GM12878 (cell line): ENCODE measurements at regions not wholly inside any gene's neighbourhood (a gene's known extent, or its start where the extent isn't known, plus 50 kb on each side); places are given as distances from the start of the nearest gene placed in this dataset.

Experiments used
- ATAC-seq: fragments of 200-7000 bp; cut with Tn5 transposase; 3 replicates; pipeline ENCODE4 v1.9.1; 2020; ENCODE audit warnings: mild to moderate bottlenecking, moderate library complexity
- BruUV-seq: library from RNA; stranded (reverse); fragments of 400-500 nt; replicated peaks from 2 replicates; lab custom pipeline; 2021; lab: Mats Ljungman, UMichigan
- CTCF ChIA-PET: fragments of 300-600 bp; sonication (Branson Sonifier 250); formaldehyde crosslinking; extraction: SDS; loops from one replicate; lab custom pipeline; 2021; ENCODE audit warnings: inconsistent platforms; lab: Yijun Ruan, JAX
- POLR2A ChIA-PET: fragments of 350-600 bp; formaldehyde crosslinking; extraction: SDS; loops from one replicate; lab custom pipeline; 2021; ENCODE audit warnings: inconsistent platforms; lab: Charles Lee
- RAD21 ChIA-PET: fragments of 300-600 bp; sonication (Branson Sonifier 250); formaldehyde crosslinking; loops from one replicate; lab custom pipeline; 2023; ENCODE audit warnings: antibody characterized with exemption; ENCODE audit not compliant: unreplicated experiment; lab: Charles Lee
- SMC1A ChIA-PET: fragments of 300-600 bp; sonication (Branson Sonifier 250); formaldehyde crosslinking; loops from one replicate; lab custom pipeline; 2023; ENCODE audit not compliant: unreplicated experiment, uncharacterized antibody; lab: Charles Lee
- DNase-seq: peaks from one replicate; pipeline ENCODE4 v3.0.0-alpha.2; 2011; ENCODE audit warnings: low read depth, low spot score
- FAIRE-seq: peaks from 3 replicates; lab custom pipeline; 2011; peaks lifted over from hg19 to GRCh38; lab: Jason Lieb, UNC
- H2AFZ ChIP-seq: 2 replicates; pipeline ENCODE4 v1.6.0; 2011; ENCODE audit warnings: low read depth, low read length, control low read depth; ENCODE audit not compliant: control insufficient read depth
- H3K27ac ChIP-seq: 2 replicates; pipeline ENCODE4 v1.5.1; 2011; ENCODE audit warnings: control low read depth; ENCODE audit not compliant: control insufficient read depth, insufficient read depth
- H3K27me3 ChIP-seq, 2 experiments: replicated peaks in 1 of 2; 2 replicates each; pipeline versions ENCODE4 v1.6.0 to v1.6.1; 2011; ENCODE audit warnings: low read length in 1 of 2; ENCODE audit not compliant: control insufficient read depth in 2 of 2, insufficient read depth in 2 of 2
- H3K36me3 ChIP-seq, 2 experiments: 2 replicates each; pipeline ENCODE4 v1.5.1; 2011; ENCODE audit warnings: low read length in 1 of 2; ENCODE audit not compliant: control insufficient read depth in 2 of 2, insufficient read depth in 2 of 2
- H3K4me1 ChIP-seq: 2 replicates; pipeline ENCODE4 v1.6.1; 2011; ENCODE audit warnings: mild to moderate bottlenecking, low read length, moderate library complexity, mixed read lengths; ENCODE audit not compliant: control insufficient read depth, insufficient read depth
- H3K4me2 ChIP-seq: 2 replicates; pipeline ENCODE4 v1.6.0; 2011; ENCODE audit warnings: control low read depth; ENCODE audit not compliant: control insufficient read depth, insufficient read depth
- H3K4me3 ChIP-seq: fragments of 200-600 bp; sonication (generic); 2 replicates; pipeline ENCODE4 v1.5.1; 2016
- H3K79me2 ChIP-seq: 2 replicates; pipeline ENCODE4 v1.6.0; 2011; ENCODE audit warnings: low read length; ENCODE audit not compliant: control insufficient read depth, insufficient read depth
- H3K9ac ChIP-seq: 2 replicates; pipeline ENCODE4 v1.8.0; 2011; ENCODE audit warnings: low read length, control low read depth, mixed read lengths; ENCODE audit not compliant: control insufficient read depth, insufficient read depth
- H3K9me3 ChIP-seq: replicated peaks from 3 replicates; pipeline ENCODE4 v1.5.1; 2011; ENCODE audit warnings: mild to moderate bottlenecking, low read length; ENCODE audit not compliant: control insufficient read depth, insufficient read depth
- H4K20me1 ChIP-seq: 2 replicates; pipeline ENCODE4 v1.6.0; 2011; ENCODE audit not compliant: control insufficient read depth, insufficient read depth
- DPF2 ChIP-seq: fragments of 450-650 bp; IDR thresholded peaks from 2 replicates; pipeline ENCODE4 v1.6.1; 2017; ENCODE audit warnings: mild to moderate bottlenecking
- HDGF ChIP-seq: fragments of 450-650 bp; IDR thresholded peaks from 2 replicates; pipeline ENCODE4 v1.6.1; 2016; ENCODE audit warnings: antibody characterized with exemption
- JUND ChIP-seq: IDR thresholded peaks from 2 replicates; pipeline ENCODE4 v1.6.1; 2012; ENCODE audit warnings: low read depth, mild to moderate bottlenecking, low read length, improper control_type of control experiment, moderate library complexity
- KAT2A ChIP-seq: conservative IDR thresholded peaks from 2 replicates; pipeline ENCODE4 v1.6.1; 2011; ENCODE audit warnings: low read depth, low read length; ENCODE audit not compliant: control insufficient read depth
- MAX ChIP-seq: IDR thresholded peaks from 2 replicates; pipeline ENCODE4 v1.6.1; 2012; ENCODE audit warnings: low read depth, low read length, improper control_type of control experiment
- MTA2 ChIP-seq: fragments of 450-650 bp; IDR thresholded peaks from 2 replicates; pipeline ENCODE4 v1.6.1; 2016; ENCODE audit warnings: low read depth, mild to moderate bottlenecking, moderate library complexity
- MXI1 ChIP-seq: fragments of 150-350 bp; IDR thresholded peaks from 2 replicates; pipeline ENCODE4 v1.6.1; 2011; ENCODE audit warnings: low read depth, mild to moderate bottlenecking, inconsistent platforms, low read length, improper control_type of control experiment
- NFXL1 ChIP-seq: fragments of 450-650 bp; IDR thresholded peaks from 2 replicates; pipeline ENCODE4 v1.6.1; 2017; ENCODE audit warnings: antibody characterized with exemption, mild to moderate bottlenecking, borderline replicate concordance
- PKNOX1 ChIP-seq: fragments of 450-650 bp; IDR thresholded peaks from 2 replicates; pipeline ENCODE4 v1.6.1; 2016; ENCODE audit warnings: mild to moderate bottlenecking
- POLR2A ChIP-seq: IDR thresholded peaks from 2 replicates; pipeline ENCODE4 v1.6.1; 2011; ENCODE audit warnings: low read depth, mild to moderate bottlenecking, low read length
- POLR2AphosphoS2 ChIP-seq: IDR thresholded peaks from 2 replicates; pipeline ENCODE4 v1.6.1; 2011; ENCODE audit warnings: low read depth, mild to moderate bottlenecking, low read length, improper control_type of control experiment, moderate library complexity
- RFX5 ChIP-seq: IDR thresholded peaks from 2 replicates; pipeline ENCODE4 v1.6.1; 2011; ENCODE audit warnings: low read depth, low read length, improper control_type of control experiment
- TCF12 ChIP-seq: IDR thresholded peaks from 2 replicates; pipeline ENCODE4 v1.6.1; 2011; ENCODE audit warnings: low read depth, mild to moderate bottlenecking, low read length
- ZNF622 ChIP-seq: fragments of 450-650 bp; IDR thresholded peaks from 2 replicates; pipeline ENCODE4 v1.6.1; 2017; ENCODE audit warnings: mild to moderate bottlenecking, inconsistent platforms
- ZNF687 ChIP-seq: fragments of 450-650 bp; IDR thresholded peaks from 2 replicates; pipeline ENCODE4 v1.6.1; 2017; ENCODE audit warnings: mild to moderate bottlenecking, moderate library complexity
- in situ Hi-C: fragments of 300-500 bp; cut with MboI; formaldehyde crosslinking; loops from 9 replicates; pipeline ENCODE4 v1.14.3; 2018; ENCODE audit warnings: mixed read lengths
- intact Hi-C: fragments of 100-400 bp; cut with micrococcal nuclease; formaldehyde crosslinking; loops from one replicate; pipeline ENCODE4 v1.14.2; 2022; ENCODE audit not compliant: unreplicated experiment
- TF ChIP-seq, protein P1 (sequence below): fragments of 450-650 bp; IDR thresholded peaks from 2 replicates; pipeline ENCODE4 v1.6.1; 2017; ENCODE audit warnings: mild to moderate bottlenecking, moderate library complexity
- TF ChIP-seq, protein P2 (sequence below): IDR thresholded peaks from 2 replicates; pipeline ENCODE4 v1.6.1; 2011; ENCODE audit warnings: low read depth, mild to moderate bottlenecking, low read length, moderate library complexity, borderline replicate concordance; ENCODE audit errors: extremely low read depth

DNA sequence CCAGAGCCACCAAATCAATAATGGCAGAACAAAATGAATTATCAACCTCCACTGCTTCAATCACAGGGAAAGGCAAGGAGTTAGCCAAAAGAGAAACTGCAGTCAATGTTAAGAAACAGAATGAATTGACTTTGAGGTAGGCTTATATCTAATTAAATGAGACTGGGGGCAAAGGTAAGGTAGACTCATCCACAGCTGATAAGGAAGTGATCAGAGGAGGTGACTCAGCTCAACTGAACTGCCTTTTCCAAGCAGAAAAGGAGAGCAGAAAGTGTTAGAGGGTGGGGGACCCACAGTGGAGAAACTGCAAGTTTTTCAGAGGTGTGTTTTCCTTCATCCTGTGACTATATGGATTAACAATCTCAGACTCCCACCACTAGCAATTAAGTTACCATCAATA lies 345.8 kb upstream of the PPARGC1A start:
- RAD21 ChIA-PET: no interaction called here
- H4K20me1 ChIP-seq: no peaks in the 10 kb centered on the region
- POLR2A ChIA-PET: no interaction called here
- no peak for DNase-seq
- BruUV-seq: no TSS peak
- FAIRE-seq: no peak
- no peak overlapping the region for H3K27ac ChIP-seq
- H3K4me2 ChIP-seq: no peak overlapping the region
- TF ChIP-seq DPF2 (no peak), POLR2A (no peak), RFX5 (no peak), KAT2A (no peak), POLR2AphosphoS2 (no peak), NFXL1 (no peak), MAX (no peak), TCF12 (no peak), ZNF622 (no peak), JUND (no peak), MXI1 (no peak), ZNF687 (no peak), HDGF (no peak), MTA2 (no peak), PKNOX1 (no peak)
- TF ChIP-seq, protein P1, sequence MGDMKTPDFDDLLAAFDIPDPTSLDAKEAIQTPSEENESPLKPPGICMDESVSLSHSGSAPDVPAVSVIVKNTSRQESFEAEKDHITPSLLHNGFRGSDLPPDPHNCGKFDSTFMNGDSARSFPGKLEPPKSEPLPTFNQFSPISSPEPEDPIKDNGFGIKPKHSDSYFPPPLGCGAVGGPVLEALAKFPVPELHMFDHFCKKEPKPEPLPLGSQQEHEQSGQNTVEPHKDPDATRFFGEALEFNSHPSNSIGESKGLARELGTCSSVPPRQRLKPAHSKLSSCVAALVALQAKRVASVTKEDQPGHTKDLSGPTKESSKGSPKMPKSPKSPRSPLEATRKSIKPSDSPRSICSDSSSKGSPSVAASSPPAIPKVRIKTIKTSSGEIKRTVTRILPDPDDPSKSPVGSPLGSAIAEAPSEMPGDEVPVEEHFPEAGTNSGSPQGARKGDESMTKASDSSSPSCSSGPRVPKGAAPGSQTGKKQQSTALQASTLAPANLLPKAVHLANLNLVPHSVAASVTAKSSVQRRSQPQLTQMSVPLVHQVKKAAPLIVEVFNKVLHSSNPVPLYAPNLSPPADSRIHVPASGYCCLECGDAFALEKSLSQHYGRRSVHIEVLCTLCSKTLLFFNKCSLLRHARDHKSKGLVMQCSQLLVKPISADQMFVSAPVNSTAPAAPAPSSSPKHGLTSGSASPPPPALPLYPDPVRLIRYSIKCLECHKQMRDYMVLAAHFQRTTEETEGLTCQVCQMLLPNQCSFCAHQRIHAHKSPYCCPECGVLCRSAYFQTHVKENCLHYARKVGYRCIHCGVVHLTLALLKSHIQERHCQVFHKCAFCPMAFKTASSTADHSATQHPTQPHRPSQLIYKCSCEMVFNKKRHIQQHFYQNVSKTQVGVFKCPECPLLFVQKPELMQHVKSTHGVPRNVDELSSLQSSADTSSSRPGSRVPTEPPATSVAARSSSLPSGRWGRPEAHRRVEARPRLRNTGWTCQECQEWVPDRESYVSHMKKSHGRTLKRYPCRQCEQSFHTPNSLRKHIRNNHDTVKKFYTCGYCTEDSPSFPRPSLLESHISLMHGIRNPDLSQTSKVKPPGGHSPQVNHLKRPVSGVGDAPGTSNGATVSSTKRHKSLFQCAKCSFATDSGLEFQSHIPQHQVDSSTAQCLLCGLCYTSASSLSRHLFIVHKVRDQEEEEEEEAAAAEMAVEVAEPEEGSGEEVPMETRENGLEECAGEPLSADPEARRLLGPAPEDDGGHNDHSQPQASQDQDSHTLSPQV: no peak
- TF ChIP-seq, protein P2, sequence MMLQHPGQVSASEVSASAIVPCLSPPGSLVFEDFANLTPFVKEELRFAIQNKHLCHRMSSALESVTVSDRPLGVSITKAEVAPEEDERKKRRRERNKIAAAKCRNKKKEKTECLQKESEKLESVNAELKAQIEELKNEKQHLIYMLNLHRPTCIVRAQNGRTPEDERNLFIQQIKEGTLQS: no peak
- no peaks in the 10 kb centered on the region for H3K36me3 ChIP-seq
- CTCF ChIA-PET: no interaction called here
- no peak for ATAC-seq
- no peaks in the 10 kb centered on the region for H3K4me1 ChIP-seq
- H3K9ac ChIP-seq: no peak overlapping the region
- in situ Hi-C loops (no loop called here), intact Hi-C loops (no loop called here)
- SMC1A ChIA-PET: no interaction called here
- H2AFZ ChIP-seq: no peak overlapping the region
- no peaks in the 10 kb centered on the region for H3K79me2 ChIP-seq
- no peaks in the 10 kb centered on the region for H3K9me3 ChIP-seq
- no peaks in the 10 kb centered on the region for H3K27me3 ChIP-seq
- no peak overlapping the region for H3K4me3 ChIP-seq
